Sigmoid colon (tissue), 6 donors: ENCODE measurements at regions not wholly inside any gene's neighbourhood (a gene's known extent, or its start where the extent isn't known, plus 50 kb on each side); places are given as distances from the start of the nearest gene placed in this dataset.

Experiments used
- DNase-seq: peaks from one replicate; pipeline ENCODE4 v3.0.0-alpha.2; 2019
- H3K27ac ChIP-seq, 4 donors: fragments of 200-600 bp; sonication (generic); one replicate each; pipeline ENCODE4 v1.5.1; 2016 to 2019; ENCODE audit warnings: mild to moderate bottlenecking in 1 of 4
- H3K27me3 ChIP-seq, 3 donors: fragments of 200-600 bp; sonication (generic); one replicate each; pipeline ENCODE4 v1.5.1; 2019; ENCODE audit warnings: mild to moderate bottlenecking in 1 of 3
- H3K36me3 ChIP-seq, 4 donors: fragments of 200-600 bp; sonication (generic); one replicate each; pipeline ENCODE4 v1.5.1; 2016 to 2019
- H3K4me1 ChIP-seq, 4 donors: fragments of 200-600 bp; sonication (generic); one replicate each; pipeline ENCODE4 v1.5.1; 2017 to 2019
- H3K4me3 ChIP-seq, 4 donors: fragments of 200-600 bp; sonication (generic); one replicate each; pipeline ENCODE4 v1.5.1; 2017 to 2019; ENCODE audit warnings: mild to moderate bottlenecking in 2 of 4, moderate library complexity in 1 of 4
- H3K9me3 ChIP-seq, 4 donors: fragments of 200-600 bp in 3 of 4; sonication (generic) in 3 of 4; one replicate each; pipeline versions ENCODE4 v1.5.1 to v1.6.1; 2013 to 2019
- CTCF ChIP-seq, 4 experiments: fragments of 450-650 bp in 3 of 4; fragments of 200-600 bp in 1 of 4; IDR thresholded peaks; one replicate each; pipeline ENCODE4 v1.5.1; 2016 to 2019; ENCODE audit warnings: antibody characterized with exemption in 4 of 4, mild to moderate bottlenecking in 3 of 4, moderate library complexity in 2 of 4
- EP300 ChIP-seq, 4 donors: sonication (generic); formaldehyde crosslinking; IDR thresholded peaks; one replicate each; pipeline ENCODE4 v1.6.1; 2017; ENCODE audit warnings: antibody characterized with exemption in 4 of 4
- POLR2A ChIP-seq, 2 donors: fragments of 450-650 bp; IDR thresholded peaks; one replicate each; pipeline ENCODE4 v1.6.1; 2016; ENCODE audit warnings: antibody characterized with exemption in 2 of 2, mild to moderate bottlenecking in 2 of 2, moderate library complexity in 2 of 2
- POLR2AphosphoS5 ChIP-seq, 4 donors: sonication (generic); formaldehyde crosslinking; IDR thresholded peaks; one replicate each; pipeline ENCODE4 v1.6.1; 2017; ENCODE audit warnings: antibody characterized with exemption in 4 of 4
- WGBS, 2 donors: extraction: QIAGEN DNeasy Blood & Tissue Kit; methylation state at CpG; one replicate each; pipeline ENCODE4 v1.1.7; 2013; 5-methylcytosine and 5-hydroxymethylcytosine counted together
- intact Hi-C: fragments of 100-400 bp; cut with DNase I; formaldehyde crosslinking; loops from one replicate; pipeline ENCODE4 v1.15.1; 2023
- donor health status: healthy with polysubstance abuse.
- donor health status: healthy.

DNA sequence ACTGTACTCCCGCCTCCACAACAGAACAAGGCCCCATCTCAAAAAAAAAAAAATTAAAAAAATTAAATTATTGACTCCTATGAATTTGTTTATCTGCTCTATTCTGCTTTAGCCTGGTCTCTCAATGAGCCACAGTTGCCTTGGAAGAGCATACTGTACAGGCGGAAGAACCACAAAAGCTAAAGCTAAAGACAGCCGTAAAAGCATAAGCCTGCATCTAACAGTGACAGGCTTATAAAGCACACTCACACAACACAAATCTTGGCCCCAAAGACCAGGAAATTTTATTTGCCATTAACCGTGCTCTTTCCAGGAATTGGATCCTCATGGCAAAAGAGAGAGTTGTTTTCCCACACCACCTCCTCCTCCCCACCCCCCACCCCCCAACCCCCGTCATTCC is 53.5 kb upstream of the KLF3 start:
- Histone ChIP-seq H3K4me3 (no peak overlapping the region), H3K36me3 (no peaks in the 10 kb centered on the region), H3K27ac (peak overlapping the region; percentile 2 to 50 (median 22)), H3K27me3 (no peaks in the 10 kb centered on the region), H3K9me3 (no peaks in the 10 kb centered on the region), H3K4me1 (peaks cover 0 to 38% (median 33%) of the 10 kb centered on the region in 4 donors)
- 30 to 59% methylated on average over 5 of the region's 5 CpGs for WGBS, 2 donors
- no peak for DNase-seq
- TF ChIP-seq EP300 (IDR thresholded peaks at IDR 0.05) (no peak), POLR2AphosphoS5 (IDR thresholded peaks at IDR 0.05) (no peak), POLR2A (IDR thresholded peaks at IDR 0.05) (no peak), CTCF (IDR thresholded peaks at IDR 0.05) (no peak)
- intact Hi-C loops, result loop anchor here (5.0 kb wide), 1 partner anchor 52 kb away; the partner anchor contains the start of gene KLF3

GRCh38 chr4:38610966-38611431 is 53.0 kb upstream of the KLF3 start:
- TF ChIP-seq POLR2AphosphoS5 (IDR thresholded peaks at IDR 0.05) (no peak), CTCF (IDR thresholded peaks at IDR 0.05) (no peak), EP300 (IDR thresholded peaks at IDR 0.05) (no peak), POLR2A (IDR thresholded peaks at IDR 0.05) (no peak)
- Histone ChIP-seq H3K4me3 (no peak overlapping the region), H3K36me3 (no peaks in the 10 kb centered on the region), H3K9me3 (no peaks in the 10 kb centered on the region), H3K27ac (peak overlapping the region; percentile 2 to 28 (median 12)), H3K27me3 (no peaks in the 10 kb centered on the region), H3K4me1 (peaks cover 0 to 38% (median 33%) of the 10 kb centered on the region in 4 donors)
- 9 to 50% methylated on average over 8 of the region's 8 CpGs for WGBS, 2 donors
- intact Hi-C loops, result loop anchor here (5.0 kb wide), 1 partner anchor 51 kb away; the partner anchor contains the start of gene KLF3
- DNase-seq, result no peak

GRCh38 chr4:38611676-38612075 is 52.3 kb upstream of the KLF3 start:
- no peak overlapping the region for H3K4me3 ChIP-seq
- no peak for DNase-seq
- no peaks in the 10 kb centered on the region for H3K9me3 ChIP-seq
- intact Hi-C loops, result loop anchor here (5.0 kb wide), 1 partner anchor 51 kb away; the partner anchor contains the start of gene KLF3
- no peaks in the 10 kb centered on the region for H3K36me3 ChIP-seq
- peaks cover 0 to 38% (median 33%) of the 10 kb centered on the region in 4 donors for H3K4me1 ChIP-seq
- WGBS, 2 donors, result 37 to 59% methylated on average over 3 of the region's 3 CpGs
- peak overlapping the region in 2 of 4 donors; percentile 2 to 8 for H3K27ac ChIP-seq
- TF ChIP-seq POLR2A (IDR thresholded peaks at IDR 0.05), result no peak
- TF ChIP-seq POLR2AphosphoS5 (IDR thresholded peaks at IDR 0.05), result no peak
- no peak for TF ChIP-seq CTCF (IDR thresholded peaks at IDR 0.05)
- no peak for TF ChIP-seq EP300 (IDR thresholded peaks at IDR 0.05)
- H3K27me3 ChIP-seq, result no peaks in the 10 kb centered on the region

- DNase-seq, result no peak
- TF ChIP-seq POLR2A (IDR thresholded peaks at IDR 0.05), result no peak
- Histone ChIP-seq H3K27ac (peak overlapping the region; percentile 4 to 44 (median 28)), H3K27me3 (no peaks in the 10 kb centered on the region), H3K4me1 (peaks cover 0 to 38% (median 33%) of the 10 kb centered on the region in 4 donors), H3K4me3 (no peak overlapping the region), H3K9me3 (no peaks in the 10 kb centered on the region), H3K36me3 (no peaks in the 10 kb centered on the region)
- whole genome bisulfite sequencing, 2 donors, result 47 to 72% methylated on average over 6 of the region's 6 CpGs
- intact Hi-C loops, result loop anchor here (5.0 kb wide), 1 partner anchor 49 kb away; the partner anchor contains the start of gene KLF3
Measured at GRCh38 chr4:38612646-38613414, 51.2 kb upstream of the KLF3 start.
